Stomach (tissue), 8 donors: ENCODE measurements at regions not wholly inside any gene's neighbourhood (a gene's known extent, or its start where the extent isn't known, plus 50 kb on each side); places are given as distances from the start of the nearest gene placed in this dataset.

ENCODE experiments used
- DNase-seq, 2 donors: peaks; one replicate each; pipeline versions ENCODE4 v3.0.0 to v3.0.0-alpha.2; 2013 to 2019
- H3K27ac ChIP-seq, 5 donors: fragments of 200-600 bp in 4 of 5; sonication (generic) in 4 of 5; one replicate each; pipeline ENCODE4 v1.5.1; 2013 to 2019; ENCODE audit warnings: mild to moderate bottlenecking in 1 of 5, moderate library complexity in 1 of 5
- H3K27me3 ChIP-seq, 3 donors: fragments of 200-600 bp; sonication (generic); one replicate each; pipeline ENCODE4 v1.5.1; 2017 to 2019; ENCODE audit warnings: mixed run types in 1 of 3
- H3K36me3 ChIP-seq, 4 donors: fragments of 200-600 bp; sonication (generic); 1 replicate in 3 of 4; 2 replicates in 1 of 4; pipeline ENCODE4 v1.5.1; 2016 to 2019
- H3K4me1 ChIP-seq, 4 donors: fragments of 200-600 bp; sonication (generic); one replicate each; pipeline ENCODE4 v1.5.1; 2016 to 2019
- H3K4me3 ChIP-seq, 4 donors: fragments of 200-600 bp; sonication (generic) in 3 of 4; one replicate each; pipeline ENCODE4 v1.5.1; 2016 to 2019; ENCODE audit warnings: mild to moderate bottlenecking in 1 of 4
- H3K9me3 ChIP-seq, 4 donors: fragments of 200-600 bp; sonication (generic); one replicate each; pipeline ENCODE4 v1.5.1; 2016 to 2019
- CTCF ChIP-seq, 7 experiments: fragments of 450-650 bp in 4 of 7; fragments of 200-600 bp in 3 of 7; sonication (generic) in 3 of 7; IDR thresholded peaks; one replicate each; pipeline ENCODE4 v1.5.1; 2016 to 2019; ENCODE audit warnings: antibody characterized with exemption in 7 of 7, control low read depth in 2 of 7, mild to moderate bottlenecking in 1 of 7
- EP300 ChIP-seq: sonication (generic); formaldehyde crosslinking; IDR thresholded peaks from one replicate; pipeline ENCODE4 v1.6.1; 2017; ENCODE audit warnings: antibody characterized with exemption
- POLR2A ChIP-seq, 4 donors: fragments of 450-650 bp; IDR thresholded peaks; one replicate each; pipeline ENCODE4 v1.6.1; 2016; ENCODE audit warnings: antibody characterized with exemption in 4 of 4, control low read depth in 2 of 4, mild to moderate bottlenecking in 1 of 4, moderate library complexity in 1 of 4
- POLR2AphosphoS5 ChIP-seq, 3 donors: sonication (generic); formaldehyde crosslinking; IDR thresholded peaks; one replicate each; pipeline ENCODE4 v1.6.1; 2016; ENCODE audit warnings: antibody characterized with exemption in 3 of 3
- WGBS, 5 donors: extraction: QIAGEN DNeasy Blood & Tissue Kit in 3 of 5; methylation state at CpG; one replicate each; pipeline versions ENCODE4 v1.1.5 to v1.1.7; 2013 to 2018; 5-methylcytosine and 5-hydroxymethylcytosine counted together
- intact Hi-C: fragments of 100-400 bp; cut with DNase I; formaldehyde crosslinking; loops from one replicate; pipeline ENCODE4 v1.15.1; 2023; ENCODE audit warnings: low total_unique reads
- donor health status: healthy with polysubstance abuse.
- donor health status: Bipolar disorder and iron deficiency.
- donor health status: healthy.

- intact Hi-C loops: no loop called here
- H3K27me3 ChIP-seq: no peaks in the 10 kb centered on the region
- no peaks in the 10 kb centered on the region for H3K9me3 ChIP-seq
- peak overlapping the region in 4 of 5 donors; percentile 67 to 84 (median 74) for H3K27ac ChIP-seq
- DNase-seq: peak in 1 of 2 donors; percentile 82
- TF ChIP-seq POLR2AphosphoS5 (IDR thresholded peaks at IDR 0.05) (no peak), CTCF (IDR thresholded peaks at IDR 0.05) (no peak), EP300 (no peak), POLR2A (IDR thresholded peaks at IDR 0.05) (no peak)
- 28 to 52% (median 39%) methylated on average over 2 of the region's 2 CpGs for WGBS, 5 donors
- H3K4me1 ChIP-seq: peaks cover 12 to 56% (median 32%) of the 10 kb centered on the region in 4 donors
- H3K36me3 ChIP-seq: no peaks in the 10 kb centered on the region
- H3K4me3 ChIP-seq: no peak overlapping the region
Observed at GRCh38 chr12:27190761-27191160, 53.3 kb upstream of the STK38L start.

- Histone ChIP-seq H3K4me1 (peaks cover 12 to 48% (median 30%) of the 10 kb centered on the region in 4 donors), H3K27ac (peak overlapping the region in 4 of 5 donors; percentile 67 to 84 (median 74)), H3K4me3 (no peak overlapping the region), H3K27me3 (no peaks in the 10 kb centered on the region), H3K36me3 (no peaks in the 10 kb centered on the region), H3K9me3 (no peaks in the 10 kb centered on the region)
- no peak for TF ChIP-seq CTCF (IDR thresholded peaks at IDR 0.05)
- no peak for TF ChIP-seq POLR2AphosphoS5 (IDR thresholded peaks at IDR 0.05)
- no peak for TF ChIP-seq POLR2A (IDR thresholded peaks at IDR 0.05)
- TF ChIP-seq EP300: no peak
- DNase-seq: no peak
- intact Hi-C loops: no loop called here
- 98 to 100% (median 98%) methylated on average over 2 of the region's 2 CpGs for WGBS, 5 donors
Observed at GRCh38 chr12:27191531-27191930, 52.6 kb upstream of the STK38L start.

- Histone ChIP-seq H3K4me3 (no peak overlapping the region), H3K9me3 (no peaks in the 10 kb centered on the region), H3K27me3 (no peaks in the 10 kb centered on the region), H3K4me1 (peaks cover 12 to 47% (median 30%) of the 10 kb centered on the region in 4 donors), H3K27ac (peak overlapping the region; percentile 17 to 84 (median 67)), H3K36me3 (no peaks in the 10 kb centered on the region)
- no peak for DNase-seq
- intact Hi-C loops: no loop called here
- TF ChIP-seq CTCF (IDR thresholded peaks at IDR 0.05) (no peak), EP300 (no peak), POLR2AphosphoS5 (IDR thresholded peaks at IDR 0.05) (no peak), POLR2A (IDR thresholded peaks at IDR 0.05) (no peak)
- WGBS, 5 donors: 77 to 92% (median 82%) methylated on average over 5 of the region's 5 CpGs
Observed at GRCh38 chr12:27192118-27192802, 51.8 kb upstream of the STK38L start.

GRCh38 chr12:27193106-27193505, 51.0 kb upstream of the STK38L start:
- peak overlapping the region in 4 of 5 donors; percentile 64 to 84 (median 70) for H3K27ac ChIP-seq
- H3K4me1 ChIP-seq: peaks cover 12 to 52% (median 30%) of the 10 kb centered on the region in 4 donors
- DNase-seq: peak in 1 of 2 donors; percentile 83
- WGBS, 5 donors: 8 to 61% (median 43%) methylated on average over 2 of the region's 2 CpGs
- TF ChIP-seq POLR2AphosphoS5 (IDR thresholded peaks at IDR 0.05) (peak; percentile 37 to 85 (median 64)), POLR2A (IDR thresholded peaks at IDR 0.05) (no peak), CTCF (IDR thresholded peaks at IDR 0.05) (no peak), EP300 (peak; percentile 13)
- no peaks in the 10 kb centered on the region for H3K27me3 ChIP-seq
- intact Hi-C loops: no loop called here
- no peaks in the 10 kb centered on the region for H3K36me3 ChIP-seq
- H3K4me3 ChIP-seq: no peak overlapping the region
- no peaks in the 10 kb centered on the region for H3K9me3 ChIP-seq
